Ascending aorta (tissue), 2 donors: ENCODE measurements at regions not wholly inside any gene's neighbourhood (a gene's known extent, or its start where the extent isn't known, plus 50 kb on each side); places are given as distances from the start of the nearest gene placed in this dataset.

Experiments
- DNase-seq, 2 donors: peaks; one replicate each; pipeline ENCODE4 v3.0.0-alpha.2; 2019; ENCODE audit warnings: low spot score in 2 of 2
- H3K27ac ChIP-seq, 2 donors: fragments of 200-600 bp; sonication (generic); one replicate each; pipeline ENCODE4 v1.5.1; 2016 to 2017; ENCODE audit warnings: mild to moderate bottlenecking in 1 of 2
- H3K27me3 ChIP-seq: fragments of 200-600 bp; sonication (generic); one replicate; pipeline ENCODE4 v1.5.1; 2017
- H3K36me3 ChIP-seq, 2 donors: fragments of 200-600 bp; sonication (generic); one replicate each; pipeline ENCODE4 v1.5.1; 2016
- H3K4me1 ChIP-seq, 2 donors: fragments of 200-600 bp; sonication (generic); one replicate each; pipeline ENCODE4 v1.5.1; 2016 to 2017; ENCODE audit warnings: mild to moderate bottlenecking in 1 of 2
- H3K4me3 ChIP-seq, 2 donors: fragments of 200-600 bp; sonication (generic); one replicate each; pipeline ENCODE4 v1.5.1; 2016 to 2017; ENCODE audit warnings: mild to moderate bottlenecking in 1 of 2
- H3K9me3 ChIP-seq, 2 donors: fragments of 200-600 bp; sonication (generic); one replicate each; pipeline ENCODE4 v1.5.1; 2016
- intact Hi-C: fragments of 100-400 bp; cut with DNase I; formaldehyde crosslinking; loops from one replicate; pipeline ENCODE4 v1.15.1; 2023
- TF ChIP-seq, protein P1 (sequence below), 3 experiments: fragments of 200-600 bp in 2 of 3; fragments of 450-650 bp in 1 of 3; sonication (generic) in 2 of 3; IDR thresholded peaks; one replicate each; pipeline ENCODE4 v1.5.1; 2016 to 2019; ENCODE audit warnings: antibody characterized with exemption in 3 of 3, mild to moderate bottlenecking in 1 of 3, moderate library complexity in 1 of 3

DNA sequence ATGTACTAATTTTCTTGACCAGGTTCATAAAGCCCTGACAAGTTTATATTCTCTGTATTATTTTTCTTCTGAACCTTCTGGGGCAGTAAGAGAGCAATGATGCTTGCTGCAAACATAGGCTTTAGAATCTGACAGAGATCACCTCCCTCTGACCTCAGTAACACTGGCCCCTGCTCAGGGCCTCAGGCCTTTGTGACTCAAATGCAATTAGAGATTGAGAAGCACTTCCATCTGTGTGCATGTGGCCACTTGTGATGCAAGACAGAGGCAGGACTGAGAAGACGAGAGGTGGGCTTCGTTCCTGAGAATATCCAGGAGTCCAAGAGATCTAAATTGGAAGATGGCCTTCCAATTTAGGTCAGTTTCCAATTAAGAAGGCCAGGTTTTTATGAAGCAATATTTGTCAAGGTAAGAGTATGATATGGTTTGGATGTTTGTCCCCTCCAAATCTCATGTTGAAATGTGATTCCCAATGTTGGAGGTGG lies 82.8 kb upstream of the VEGFC start:
- intact Hi-C loops = no loop called here
- no peak overlapping the region for H3K27ac ChIP-seq
- H3K27me3 ChIP-seq = no peaks in the 10 kb centered on the region
- TF ChIP-seq, protein P1, sequence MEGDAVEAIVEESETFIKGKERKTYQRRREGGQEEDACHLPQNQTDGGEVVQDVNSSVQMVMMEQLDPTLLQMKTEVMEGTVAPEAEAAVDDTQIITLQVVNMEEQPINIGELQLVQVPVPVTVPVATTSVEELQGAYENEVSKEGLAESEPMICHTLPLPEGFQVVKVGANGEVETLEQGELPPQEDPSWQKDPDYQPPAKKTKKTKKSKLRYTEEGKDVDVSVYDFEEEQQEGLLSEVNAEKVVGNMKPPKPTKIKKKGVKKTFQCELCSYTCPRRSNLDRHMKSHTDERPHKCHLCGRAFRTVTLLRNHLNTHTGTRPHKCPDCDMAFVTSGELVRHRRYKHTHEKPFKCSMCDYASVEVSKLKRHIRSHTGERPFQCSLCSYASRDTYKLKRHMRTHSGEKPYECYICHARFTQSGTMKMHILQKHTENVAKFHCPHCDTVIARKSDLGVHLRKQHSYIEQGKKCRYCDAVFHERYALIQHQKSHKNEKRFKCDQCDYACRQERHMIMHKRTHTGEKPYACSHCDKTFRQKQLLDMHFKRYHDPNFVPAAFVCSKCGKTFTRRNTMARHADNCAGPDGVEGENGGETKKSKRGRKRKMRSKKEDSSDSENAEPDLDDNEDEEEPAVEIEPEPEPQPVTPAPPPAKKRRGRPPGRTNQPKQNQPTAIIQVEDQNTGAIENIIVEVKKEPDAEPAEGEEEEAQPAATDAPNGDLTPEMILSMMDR (IDR thresholded peaks at IDR 0.05) = no peak
- H3K4me1 ChIP-seq = no peaks in the 10 kb centered on the region
- no peak overlapping the region for H3K4me3 ChIP-seq
- DNase-seq = no peak
- no peaks in the 10 kb centered on the region for H3K9me3 ChIP-seq
- no peaks in the 10 kb centered on the region for H3K36me3 ChIP-seq

DNA sequence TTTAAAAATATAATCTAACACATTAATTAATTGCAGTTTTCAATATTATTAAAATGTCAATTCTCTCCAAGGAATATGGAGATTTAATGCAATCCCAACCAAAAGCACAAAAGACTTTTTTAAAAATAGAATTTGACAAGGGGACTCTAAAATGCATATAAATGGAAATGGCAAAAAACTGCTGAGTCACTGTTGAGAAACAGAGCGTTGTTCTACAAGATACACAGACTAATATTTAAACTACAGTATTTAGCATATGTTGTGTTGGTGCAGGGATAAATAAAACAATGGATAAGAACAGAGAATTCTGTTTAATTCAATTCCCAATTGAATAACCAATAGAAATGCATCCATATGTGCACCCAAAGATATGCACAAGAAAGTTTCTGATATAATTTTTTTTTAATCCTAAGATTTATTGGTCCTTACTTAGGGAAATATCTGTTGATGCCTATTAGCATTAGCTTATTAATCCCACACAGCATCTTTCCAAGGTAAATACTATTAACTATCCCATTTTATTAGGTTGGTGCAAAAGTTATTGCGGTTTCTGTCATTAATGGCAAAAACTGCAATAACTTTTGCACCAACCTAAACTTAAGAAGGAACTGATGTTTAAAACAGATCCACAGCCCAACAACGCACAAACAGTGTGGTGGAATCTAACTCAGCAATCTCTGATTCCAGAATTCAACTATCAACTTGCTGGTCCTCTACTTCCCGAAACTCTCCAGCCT lies 86.8 kb upstream of the VEGFC start:
- intact Hi-C loops = no loop called here
- Histone ChIP-seq H3K36me3 (no peaks in the 10 kb centered on the region), H3K27ac (no peak overlapping the region), H3K4me3 (no peak overlapping the region), H3K27me3 (no peaks in the 10 kb centered on the region), H3K9me3 (no peaks in the 10 kb centered on the region), H3K4me1 (no peaks in the 10 kb centered on the region)
- no peak for DNase-seq
- TF ChIP-seq, protein P1 (IDR thresholded peaks at IDR 0.05) = no peak

DNA sequence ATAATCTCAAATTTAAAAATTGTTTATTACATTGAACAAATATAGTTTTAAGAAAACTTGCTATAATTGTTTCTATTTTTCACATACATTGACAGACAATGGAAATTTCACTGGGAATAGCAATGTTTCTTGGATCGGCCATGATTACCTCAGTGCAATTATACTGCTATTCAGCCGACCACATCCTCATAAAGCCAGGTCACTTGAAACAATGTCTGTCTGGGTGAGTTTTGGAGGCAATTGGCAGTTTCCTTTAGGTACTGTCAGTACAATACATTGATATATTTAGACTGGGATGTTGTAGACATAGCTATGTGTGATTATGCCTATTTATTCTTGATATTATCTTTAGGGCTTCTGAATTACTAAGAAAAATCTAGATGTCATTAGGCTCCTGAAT lies 89.5 kb upstream of the VEGFC start:
- Histone ChIP-seq H3K27ac (no peak overlapping the region), H3K27me3 (no peaks in the 10 kb centered on the region), H3K36me3 (no peaks in the 10 kb centered on the region), H3K4me1 (no peaks in the 10 kb centered on the region), H3K4me3 (no peak overlapping the region), H3K9me3 (no peaks in the 10 kb centered on the region)
- intact Hi-C loops = no loop called here
- TF ChIP-seq, protein P1 (IDR thresholded peaks at IDR 0.05) = no peak
- no peak for DNase-seq

DNA sequence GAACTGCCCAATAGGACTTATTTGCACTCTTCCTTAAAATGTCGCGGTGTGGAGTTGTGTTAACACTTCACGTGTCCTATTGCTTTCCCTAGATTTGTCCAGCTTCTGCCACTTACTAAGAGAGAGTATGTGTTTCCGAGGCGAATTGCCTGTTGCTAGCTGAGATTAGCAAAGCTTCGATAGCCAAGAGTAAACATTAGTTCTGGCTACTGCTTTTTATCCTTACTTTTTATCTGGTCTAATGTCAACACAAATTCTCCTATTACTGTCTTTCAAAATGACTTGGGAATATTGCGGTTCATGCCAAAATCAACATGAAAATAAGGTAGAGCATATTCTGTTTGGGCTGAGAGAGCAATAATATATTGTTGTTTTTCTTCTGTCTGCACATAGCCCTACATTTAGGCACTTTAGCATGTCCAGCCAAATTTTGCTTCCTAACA lies 90.4 kb upstream of the VEGFC start:
- Histone ChIP-seq H3K27ac (no peak overlapping the region), H3K4me3 (no peak overlapping the region), H3K36me3 (no peaks in the 10 kb centered on the region), H3K27me3 (no peaks in the 10 kb centered on the region), H3K9me3 (no peaks in the 10 kb centered on the region), H3K4me1 (no peaks in the 10 kb centered on the region)
- intact Hi-C loops = no loop called here
- TF ChIP-seq, protein P1 (IDR thresholded peaks at IDR 0.05) = no peak
- no peak for DNase-seq

DNA sequence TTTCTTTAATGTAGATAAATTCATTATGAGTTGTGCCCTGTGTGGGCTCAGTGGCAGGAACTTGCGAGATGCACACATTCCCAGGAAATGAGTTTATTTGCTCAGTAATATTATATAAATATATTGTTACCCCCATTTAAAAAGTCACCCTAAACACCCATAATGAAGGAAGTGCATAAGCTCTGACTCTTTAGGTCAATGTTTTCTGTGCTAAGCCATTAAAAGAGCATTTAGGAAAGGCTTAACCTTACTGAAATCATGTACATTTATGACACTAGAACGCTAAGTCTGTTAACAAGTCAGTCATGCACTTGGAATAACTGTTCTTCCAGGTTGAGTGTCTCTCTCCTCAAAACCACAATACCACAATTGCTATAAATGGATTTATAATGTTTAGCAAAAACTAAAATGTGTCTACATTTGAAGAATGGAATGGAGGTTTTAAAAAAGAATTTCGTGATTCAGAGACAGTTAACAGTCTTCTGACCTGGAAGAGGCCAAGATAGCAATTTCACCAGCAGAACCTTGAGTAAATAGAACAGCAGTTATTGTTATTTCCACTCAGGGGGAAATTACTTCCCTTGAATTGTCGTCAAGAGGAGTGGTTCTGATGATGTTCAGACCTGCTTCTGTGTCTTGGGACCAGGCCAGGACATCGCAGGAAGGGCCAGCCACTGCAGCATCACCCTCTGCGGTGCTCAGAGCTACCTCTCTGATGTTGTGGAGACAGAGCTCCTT lies 91.1 kb upstream of the VEGFC start:
- no peaks in the 10 kb centered on the region for H3K4me1 ChIP-seq
- no peaks in the 10 kb centered on the region for H3K27me3 ChIP-seq
- no peaks in the 10 kb centered on the region for H3K36me3 ChIP-seq
- intact Hi-C loops = no loop called here
- no peaks in the 10 kb centered on the region for H3K9me3 ChIP-seq
- no peak for DNase-seq
- TF ChIP-seq, protein P1 (IDR thresholded peaks at IDR 0.05) = no peak
- no peak overlapping the region for H3K4me3 ChIP-seq
- H3K27ac ChIP-seq = no peak overlapping the region
